Stimulated activated CD8-positive, alpha-beta memory T cell treated with anti-CD3 and anti-CD28 coated beads, Interleukin-4, amount 100 ng/mL, for 24 hours (primary cell): ENCODE measurements at regions not wholly inside any gene's neighbourhood (a gene's known extent, or its start where the extent isn't known, plus 50 kb on each side); places are given as distances from the start of the nearest gene placed in this dataset.

Experiments
- DNase-seq: peaks from one replicate; pipeline ENCODE4 v3.0.0-alpha.2; 2020; ENCODE audit warnings: low read depth

GRCh38 chr1:65486613-65487012 is 66.1 kb downstream of the LEPR start:
- no peak for DNase-seq

- DNase-seq: no peak
Measured at GRCh38 chr1:65489481-65489880, 69.0 kb downstream of the LEPR start.

GRCh38 chr1:65490231-65491009 is 70.0 kb downstream of the LEPR start:
- DNase-seq: no peak

- DNase-seq: no peak
Measured at GRCh38 chr1:65491472-65491871, 71.0 kb downstream of the LEPR start.

GRCh38 chr1:65493802-65494201 is 73.3 kb downstream of the LEPR start:
- DNase-seq: no peak

GRCh38 chr1:65494671-65495070 is 74.2 kb downstream of the LEPR start:
- no peak for DNase-seq

- no peak for DNase-seq
Measured at GRCh38 chr1:65495137-65495536, 74.7 kb downstream of the LEPR start.

GRCh38 chr1:65497256-65497830 is 76.9 kb downstream of the LEPR start:
- DNase-seq: no peak

GRCh38 chr1:65503427-65503826 is 83.0 kb downstream of the LEPR start:
- no peak for DNase-seq

- no peak for DNase-seq
Measured at GRCh38 chr1:65504263-65504662, 83.8 kb downstream of the LEPR start.

GRCh38 chr1:65505547-65506300 is 85.3 kb downstream of the LEPR start:
- no peak for DNase-seq

GRCh38 chr1:65508051-65508450 is 87.6 kb downstream of the LEPR start:
- DNase-seq: no peak

GRCh38 chr1:65509912-65510680 is 89.6 kb downstream of the LEPR start:
- no peak for DNase-seq

GRCh38 chr1:65510961-65511360 is 90.5 kb downstream of the LEPR start:
- no peak for DNase-seq

GRCh38 chr1:65512383-65512782 is 91.9 kb downstream of the LEPR start:
- no peak for DNase-seq

GRCh38 chr1:65512967-65513780 is 92.7 kb downstream of the LEPR start:
- no peak for DNase-seq

- DNase-seq: no peak
Measured at GRCh38 chr1:65514041-65514440, 93.6 kb downstream of the LEPR start.

- DNase-seq: no peak
Measured at GRCh38 chr1:65524931-65525265, 104.4 kb downstream of the LEPR start.

- no peak for DNase-seq
Measured at GRCh38 chr1:65525266-65526048, 105.0 kb downstream of the LEPR start.

- no peak for DNase-seq
Measured at GRCh38 chr1:65526049-65526556, 105.6 kb downstream of the LEPR start.

- no peak for DNase-seq
Measured at GRCh38 chr1:65527190-65527589, 106.7 kb downstream of the LEPR start.
